A204.1 (cell line): ENCODE measurements at regions not wholly inside any gene's neighbourhood (a gene's known extent, or its start where the extent isn't known, plus 50 kb on each side); places are given as distances from the start of the nearest gene placed in this dataset.
"Not testable (repeated sequence)": the region's sequence is repeated elsewhere in the genome, so short reads cannot be mapped to it uniquely, and the experiment has no call there.

Source experiments
- FAIRE-seq: peaks from 2 replicates; lab custom pipeline; 2012; peaks lifted over from hg19 to GRCh38; lab: Jason Lieb, UNC

DNA sequence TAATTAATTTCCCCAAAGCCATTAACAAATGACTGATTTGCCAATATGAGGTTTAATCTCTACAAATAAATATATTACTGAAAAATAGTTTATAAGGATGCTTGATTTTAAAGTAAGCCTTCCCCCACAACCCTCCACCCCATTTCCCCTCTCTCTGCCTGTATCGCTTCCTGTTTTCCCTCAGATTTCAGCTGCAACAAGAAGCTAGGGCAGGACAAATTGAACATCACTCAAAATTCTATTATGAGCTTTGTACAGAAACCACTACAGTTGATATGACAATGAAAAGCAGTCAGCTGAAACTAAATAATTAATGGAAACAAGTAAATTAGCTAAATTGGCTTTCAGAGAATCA, 109.0 kb upstream of the SP4 start:
- no peak for FAIRE-seq

DNA sequence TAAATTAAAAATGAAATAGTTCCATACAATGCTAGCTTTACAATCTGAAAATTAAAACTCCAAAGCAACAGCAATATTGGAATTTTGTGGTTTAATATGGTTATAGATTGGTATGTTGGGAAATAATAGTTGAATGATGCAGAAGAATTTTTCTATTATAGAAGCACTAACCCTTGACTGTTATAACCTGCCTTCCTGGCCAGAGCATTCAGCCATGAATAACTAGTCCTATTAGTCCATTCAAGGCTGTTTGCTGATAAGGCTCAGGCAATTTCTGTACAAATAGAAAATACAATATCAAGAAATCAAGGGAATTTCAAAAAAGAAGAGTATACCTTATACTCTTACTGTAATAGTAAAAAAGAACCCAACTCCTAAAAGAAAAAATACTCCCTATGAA, 101.6 kb upstream of the SP4 start:
- FAIRE-seq = no peak

DNA sequence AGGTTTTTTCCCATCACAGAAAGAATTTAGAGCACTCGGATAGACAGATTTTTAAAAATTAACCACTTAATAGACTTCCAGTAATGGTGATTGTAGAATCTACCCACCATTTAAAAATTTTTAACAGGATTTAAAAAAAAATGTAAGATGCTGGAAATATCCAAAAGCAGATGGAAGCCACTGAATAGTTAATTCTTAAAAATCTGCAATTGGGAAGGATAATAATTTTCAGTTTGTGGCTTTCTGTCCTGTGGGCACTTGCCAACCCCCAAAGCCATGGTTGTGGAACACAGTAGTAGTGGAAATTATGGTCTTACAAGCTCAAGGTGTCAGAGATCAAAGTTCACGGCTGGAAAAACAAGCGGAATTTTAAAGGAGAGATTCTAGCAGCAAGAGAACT, 101.0 kb upstream of the SP4 start:
- no peak for FAIRE-seq

DNA sequence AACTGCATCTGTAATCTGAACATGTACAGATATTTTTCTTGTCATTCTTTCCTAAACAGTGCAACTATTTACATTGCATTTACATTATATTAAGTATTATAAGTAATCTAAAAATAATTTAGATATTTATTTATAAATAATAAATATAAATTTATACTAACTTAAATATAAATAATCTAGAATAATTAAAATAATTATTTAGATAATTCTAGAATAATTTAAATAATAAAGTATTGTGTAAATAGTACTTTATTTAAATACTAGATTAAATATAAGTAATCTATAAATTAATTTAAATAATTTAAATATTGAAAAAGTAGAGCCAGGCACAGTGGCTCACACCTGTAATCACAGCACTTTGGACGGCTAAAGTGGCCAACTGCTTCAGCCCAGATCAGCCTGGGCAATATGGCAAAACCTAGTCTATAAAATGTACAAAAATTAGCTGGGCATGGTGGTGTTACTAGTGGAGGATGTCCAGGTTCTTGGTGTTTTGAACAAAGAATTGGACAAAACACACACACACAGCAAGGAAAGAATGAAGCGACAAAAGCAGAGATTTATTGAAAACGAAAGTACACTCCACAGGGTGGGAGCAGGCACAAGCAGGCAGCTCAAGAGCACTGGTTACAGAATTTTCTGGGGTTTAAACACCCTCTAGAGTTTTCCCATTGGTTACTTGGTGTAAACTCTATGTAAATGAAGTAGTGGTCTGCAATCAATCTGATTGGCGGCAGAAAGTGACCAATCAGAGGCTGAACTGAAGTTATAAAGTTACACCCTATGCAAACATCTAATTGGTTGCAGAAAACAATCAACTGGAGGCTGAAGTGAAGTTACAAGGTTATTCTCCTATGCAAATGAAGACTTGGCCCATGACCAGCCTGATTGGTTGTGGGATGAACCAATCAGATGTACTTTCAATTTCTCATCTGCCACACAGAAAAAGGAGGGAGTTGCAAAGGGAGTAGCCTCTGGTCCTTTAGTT, 100.2 kb upstream of the SP4 start:
- peak; percentile 99 for FAIRE-seq

DNA sequence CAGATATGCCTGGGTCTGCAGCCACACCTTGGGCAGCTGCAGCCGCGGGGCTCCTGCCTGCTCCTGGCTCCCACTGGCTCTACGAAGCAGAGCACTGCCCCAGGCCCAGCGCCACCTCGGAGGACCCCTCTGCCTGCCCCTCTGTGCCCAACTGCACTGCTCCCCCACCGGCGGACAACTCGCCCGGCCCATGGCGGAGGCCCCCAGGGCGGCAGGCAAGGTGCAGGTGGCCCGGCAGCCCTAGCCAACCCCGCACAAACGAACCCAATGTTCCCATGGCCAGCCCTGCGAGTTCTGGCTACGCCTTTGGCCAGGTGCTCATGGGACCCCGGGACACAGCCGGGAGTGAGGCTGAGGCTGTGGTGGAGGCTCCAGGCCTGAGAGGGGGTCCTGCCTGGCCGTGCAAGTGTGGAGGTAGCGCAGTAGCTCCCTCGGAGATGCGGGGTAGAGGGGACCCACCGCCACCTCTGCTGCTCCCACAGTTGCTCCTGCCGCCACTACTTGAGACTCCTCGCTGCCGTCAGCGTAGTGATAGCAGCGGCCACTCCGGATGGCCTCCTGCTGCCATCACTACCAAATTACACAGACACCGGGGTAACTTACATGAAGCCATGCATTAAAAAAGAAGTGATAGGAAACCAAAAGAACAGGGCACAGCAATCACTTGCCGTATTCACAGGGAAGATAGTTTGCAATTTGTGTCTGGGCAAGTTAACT, 97.3 kb upstream of the SP4 start:
- FAIRE-seq = no peak

DNA sequence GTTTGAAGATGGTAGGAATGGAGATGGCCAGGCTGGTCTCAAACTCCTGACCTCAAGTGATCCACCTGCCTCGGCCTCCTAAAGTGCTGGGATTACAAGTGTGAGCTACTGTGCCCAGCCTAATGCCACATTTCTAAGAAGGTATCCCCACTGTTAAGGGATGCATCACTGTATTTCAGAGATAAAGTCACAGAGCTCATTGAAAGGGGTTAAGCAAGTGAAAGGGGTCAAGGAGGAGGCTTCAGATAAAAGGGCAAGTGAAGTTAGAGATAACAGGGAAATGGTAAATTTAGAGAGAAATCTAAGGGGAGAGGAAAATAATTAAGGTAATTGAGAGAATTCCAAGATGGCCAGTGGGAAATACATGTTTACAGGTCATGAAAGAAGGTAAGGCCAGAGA, 93.0 kb upstream of the SP4 start:
- no peak for FAIRE-seq

DNA sequence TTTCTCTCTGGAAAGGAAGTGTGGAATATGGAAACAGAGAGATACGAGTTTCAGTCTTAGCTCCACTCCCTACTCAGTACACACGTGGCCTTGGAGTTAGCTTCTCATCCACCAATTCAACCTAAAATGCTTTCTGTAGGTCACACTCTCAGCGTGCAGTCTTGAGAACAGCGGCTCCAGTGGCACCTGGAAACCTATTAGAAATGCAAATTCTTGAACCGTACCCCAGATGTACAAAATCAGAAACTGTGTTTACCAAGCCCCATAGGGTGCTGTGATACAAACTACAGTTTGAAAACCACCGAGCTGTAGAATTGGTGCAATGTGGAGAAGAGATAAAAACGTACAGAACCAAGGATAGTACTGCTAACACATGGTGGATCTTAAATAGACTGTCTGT, 91.1 kb upstream of the SP4 start:
- FAIRE-seq = no peak

DNA sequence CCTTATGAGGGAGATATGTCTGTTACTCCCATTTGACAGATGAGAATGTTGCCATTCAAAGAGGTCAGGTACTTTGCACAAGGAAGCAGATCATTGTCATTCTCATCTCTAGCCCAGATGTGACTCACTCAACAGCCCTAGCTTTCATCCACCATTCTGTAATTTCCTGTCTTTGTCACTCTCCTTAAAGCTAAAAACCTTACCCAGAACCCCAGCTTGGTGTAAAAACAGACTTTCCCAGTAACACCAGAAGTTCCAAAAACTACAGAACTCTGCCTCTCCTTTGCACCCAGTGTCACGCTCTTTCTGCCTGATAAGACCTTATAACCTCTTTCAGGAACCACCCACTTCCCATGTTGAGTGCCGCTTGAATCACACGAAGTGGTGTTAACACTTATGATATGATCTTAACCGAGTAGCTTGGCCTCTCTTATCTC, 89.1 kb upstream of the SP4 start:
- no peak for FAIRE-seq

DNA sequence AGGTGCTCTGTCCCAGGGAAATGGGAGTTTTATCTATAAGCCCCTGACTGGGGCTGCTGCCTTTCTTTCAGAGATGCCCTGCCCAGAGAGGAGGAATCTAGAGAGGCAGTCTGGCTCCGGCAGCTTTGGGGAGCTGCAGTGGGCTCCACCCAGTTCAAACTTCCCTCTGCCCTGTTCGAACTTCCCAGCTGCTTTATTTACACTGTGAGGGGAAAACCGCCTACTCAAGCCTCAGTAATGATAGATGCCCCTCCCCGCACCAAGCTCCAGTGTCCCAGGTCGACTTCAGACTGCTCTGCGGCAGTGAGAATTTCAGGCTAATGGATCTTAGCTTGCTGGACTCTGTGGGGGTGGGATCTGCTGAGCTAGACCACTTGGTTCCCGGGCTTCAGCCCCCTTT, 83.0 kb upstream of the SP4 start:
- FAIRE-seq = not testable (repeated sequence)

DNA sequence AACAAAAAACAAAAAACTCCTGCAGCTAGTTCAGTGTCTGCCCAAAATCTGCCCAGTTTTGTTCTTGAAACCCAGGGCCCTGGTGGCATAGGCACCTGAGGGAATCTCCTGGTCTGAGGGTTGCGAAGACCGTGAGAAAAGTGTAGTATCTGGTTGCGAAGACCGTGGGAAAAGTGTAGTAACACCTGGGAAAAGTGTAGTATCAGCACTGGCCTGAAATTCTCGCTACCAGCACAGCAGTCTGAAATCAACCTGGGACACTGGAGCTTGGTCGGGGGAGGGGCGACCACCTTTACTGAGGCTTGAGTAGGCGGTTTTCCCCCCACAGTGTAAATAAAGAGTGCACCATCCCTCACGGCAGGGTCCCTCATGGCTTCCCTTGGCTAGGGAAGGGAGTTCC, 82.5 kb upstream of the SP4 start:
- FAIRE-seq = no peak

DNA sequence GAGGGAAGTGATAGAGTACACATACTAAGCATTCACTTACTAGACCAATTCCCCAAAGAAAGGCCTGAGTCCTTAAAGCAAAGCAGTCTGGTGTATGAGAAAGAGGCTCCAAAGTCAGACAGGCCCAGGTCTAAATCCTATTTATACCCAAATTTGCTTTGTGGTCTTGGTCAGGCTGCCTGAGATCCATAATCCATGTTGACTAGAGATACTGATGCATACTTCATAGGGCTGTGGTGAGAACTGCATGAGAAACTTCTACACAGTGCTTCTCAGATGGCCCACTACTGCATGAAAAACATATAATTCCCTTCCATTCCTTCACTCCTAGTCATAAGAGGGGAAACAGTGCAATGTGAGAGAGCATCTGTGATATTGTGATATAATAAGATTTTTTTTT, 81.6 kb upstream of the SP4 start:
- no peak for FAIRE-seq

DNA sequence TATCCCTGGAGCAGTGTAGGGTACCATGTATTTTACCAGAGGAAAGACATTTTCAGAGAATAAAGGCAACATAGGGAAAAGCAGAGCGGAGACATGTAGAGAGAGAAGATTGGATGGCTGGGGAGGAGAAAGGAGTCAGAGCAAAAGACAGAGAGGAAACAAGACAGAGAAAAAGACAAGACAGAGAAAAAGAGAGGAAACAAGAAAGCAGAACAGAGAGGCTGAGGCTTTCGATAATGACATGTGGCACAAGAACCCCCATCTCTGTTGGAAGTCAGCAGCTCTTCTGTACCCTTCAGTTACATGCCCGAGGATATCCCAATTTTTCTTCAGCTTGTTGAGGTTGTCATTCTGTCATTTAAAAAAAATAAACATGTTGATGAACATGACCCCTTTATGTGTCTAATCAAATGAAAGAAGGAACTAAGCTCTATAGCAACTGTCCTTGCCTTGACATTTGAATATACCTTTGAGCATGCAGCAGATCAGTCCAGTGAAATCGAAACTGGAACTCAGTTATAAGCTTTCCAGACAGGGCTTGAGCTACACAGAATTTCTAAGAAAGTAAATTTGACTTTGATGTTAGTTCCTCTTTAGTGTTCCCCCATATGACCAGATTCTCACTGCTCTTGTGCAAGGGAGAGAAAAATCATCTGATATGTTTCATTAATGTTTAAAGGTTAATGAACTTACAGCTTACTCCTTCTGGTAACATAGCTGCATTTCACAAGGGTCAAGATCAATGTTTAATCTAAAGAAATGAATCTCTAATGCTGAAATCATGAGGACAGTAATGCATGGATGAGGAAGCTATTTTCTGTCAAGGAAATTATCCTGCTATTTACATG, 75.1 kb upstream of the SP4 start:
- no peak for FAIRE-seq

DNA sequence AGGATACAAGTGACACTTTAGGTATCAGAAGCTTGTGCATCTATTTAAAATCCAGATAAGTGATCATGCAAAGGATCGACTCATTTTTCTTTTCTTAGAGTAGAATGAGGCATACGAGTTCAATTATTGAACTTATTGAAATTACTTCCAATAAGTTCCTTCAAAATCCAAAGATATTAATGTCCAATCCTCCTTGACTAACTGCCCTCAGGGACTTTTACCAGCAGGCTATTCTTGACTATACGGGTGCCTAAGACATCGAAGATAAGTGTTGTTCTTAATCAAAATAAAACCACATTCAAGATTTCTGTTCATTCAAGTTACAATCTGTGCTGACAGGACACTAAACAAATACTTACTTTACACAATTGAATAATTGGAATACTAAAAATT, 74.5 kb upstream of the SP4 start:
- FAIRE-seq = no peak

DNA sequence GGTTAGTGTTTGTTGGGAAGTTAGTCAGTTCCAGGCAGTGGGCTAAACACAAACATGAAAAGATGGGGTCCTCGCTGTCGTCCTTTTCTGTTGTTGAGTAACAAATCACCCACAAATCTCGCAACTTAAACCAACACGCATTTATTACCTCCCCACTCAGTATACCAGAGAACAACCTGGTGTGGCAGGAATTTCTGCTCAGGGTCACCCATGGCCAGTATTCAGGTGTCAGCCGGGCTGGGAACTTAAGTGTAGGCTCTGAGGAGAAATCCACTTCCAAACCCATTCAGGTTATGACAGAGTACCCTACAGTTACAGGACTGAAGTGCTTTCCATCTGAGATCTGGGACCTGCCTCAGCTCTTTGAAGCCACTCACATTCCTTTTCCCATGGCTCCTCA, 73.6 kb upstream of the SP4 start:
- FAIRE-seq = no peak

DNA sequence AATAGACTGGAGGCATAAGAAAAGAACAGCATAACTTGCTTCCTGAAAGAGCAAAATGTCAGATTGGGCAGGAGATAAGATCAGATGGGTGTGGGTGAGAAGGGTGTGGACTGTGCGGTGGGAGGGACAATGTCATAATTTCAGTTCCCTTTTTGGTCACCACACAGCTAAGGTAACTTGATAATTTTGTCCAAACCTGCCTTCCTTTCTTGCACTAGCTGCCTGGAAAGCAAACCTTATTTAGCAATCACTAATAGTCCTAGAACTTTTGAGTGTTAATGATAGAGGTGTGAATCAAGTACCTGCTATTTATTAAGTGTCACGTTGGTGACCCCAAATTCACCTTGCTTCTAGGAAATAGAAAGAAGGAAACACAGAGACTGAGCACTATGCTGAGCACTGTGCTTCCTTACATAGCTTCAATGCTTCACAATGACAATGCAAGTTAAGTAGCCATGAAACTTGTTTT, 72.4 kb upstream of the SP4 start:
- no peak for FAIRE-seq

DNA sequence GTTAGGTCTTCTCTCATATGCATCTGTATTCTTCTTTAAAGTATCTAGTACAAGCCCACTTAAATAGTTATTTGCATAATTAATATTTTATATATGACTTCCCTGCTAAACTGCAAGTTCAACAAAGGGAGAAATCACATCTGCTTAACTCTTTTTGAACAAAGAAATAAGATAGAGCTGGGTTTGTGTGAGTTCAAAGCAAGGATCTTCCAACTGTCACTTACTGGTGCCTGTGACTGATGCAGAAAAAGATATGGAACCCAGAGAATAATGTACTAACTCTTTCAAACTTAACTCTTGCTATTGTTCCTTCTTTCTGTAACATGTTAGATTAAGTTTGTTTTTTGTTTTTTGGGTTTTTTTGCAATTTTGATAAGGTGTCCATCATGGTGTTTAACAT, 71.3 kb upstream of the SP4 start:
- no peak for FAIRE-seq

DNA sequence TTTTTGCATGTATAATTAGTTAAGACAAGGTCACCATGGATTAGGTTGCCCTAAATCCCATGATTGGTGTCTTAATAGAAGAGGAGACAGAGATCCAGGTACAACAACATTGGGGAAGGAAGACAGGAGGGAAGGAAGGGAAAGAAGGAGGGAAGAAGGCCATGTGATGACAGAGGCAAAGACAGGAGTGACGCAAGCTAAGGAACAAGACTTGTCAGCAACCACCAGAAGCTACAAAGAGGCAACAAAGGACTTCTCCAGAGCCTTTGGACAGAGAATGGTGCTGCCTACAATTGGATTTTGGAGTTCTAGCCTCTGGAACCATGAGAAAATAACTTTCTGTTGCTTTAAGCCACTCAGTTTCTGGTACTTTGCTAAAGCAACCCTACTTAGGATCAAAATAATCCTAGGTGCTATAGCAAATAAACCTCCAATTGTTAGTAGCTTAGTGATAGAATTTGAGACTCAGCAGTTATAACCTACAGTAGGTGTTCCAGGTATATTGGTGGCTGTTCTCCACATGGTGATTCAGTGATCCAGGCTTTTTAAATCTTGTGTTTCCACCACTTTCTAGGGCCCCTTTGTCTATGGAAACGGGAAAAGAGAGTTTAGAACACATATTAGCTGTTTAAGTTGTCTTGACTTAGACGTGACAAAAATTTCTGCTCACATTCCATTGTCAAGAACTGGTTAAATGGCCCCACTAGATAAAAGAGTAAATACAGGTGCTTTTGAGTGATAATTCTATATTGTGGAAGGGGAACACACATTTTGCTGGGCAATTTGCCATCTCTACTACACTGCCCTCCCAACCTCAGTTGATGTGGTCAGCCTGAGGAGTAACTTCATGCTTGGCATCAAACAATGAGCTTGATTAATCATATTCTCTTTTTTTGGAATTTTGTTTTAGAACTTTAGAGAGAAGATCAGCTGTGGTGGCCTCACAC, 70.5 kb upstream of the SP4 start:
- FAIRE-seq = no peak

DNA sequence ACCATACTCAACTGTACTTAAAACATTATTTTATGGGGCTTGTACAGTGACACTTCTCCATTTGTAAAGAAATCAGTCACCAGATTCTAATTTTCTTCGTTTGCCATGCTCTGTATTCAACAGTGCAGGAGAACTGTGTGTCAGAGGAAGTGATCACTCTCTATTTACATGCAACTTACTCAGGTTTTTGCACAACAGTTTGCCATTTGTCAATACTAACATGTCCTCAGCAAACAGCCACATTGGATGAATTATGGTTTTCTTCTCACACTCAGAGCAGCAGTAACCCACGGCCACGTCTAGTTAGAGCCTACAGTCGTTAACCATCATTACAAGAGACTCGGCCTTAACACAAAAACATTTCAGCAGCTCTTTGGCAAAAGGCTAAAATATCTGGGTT, 69.2 kb upstream of the SP4 start:
- FAIRE-seq = no peak

DNA sequence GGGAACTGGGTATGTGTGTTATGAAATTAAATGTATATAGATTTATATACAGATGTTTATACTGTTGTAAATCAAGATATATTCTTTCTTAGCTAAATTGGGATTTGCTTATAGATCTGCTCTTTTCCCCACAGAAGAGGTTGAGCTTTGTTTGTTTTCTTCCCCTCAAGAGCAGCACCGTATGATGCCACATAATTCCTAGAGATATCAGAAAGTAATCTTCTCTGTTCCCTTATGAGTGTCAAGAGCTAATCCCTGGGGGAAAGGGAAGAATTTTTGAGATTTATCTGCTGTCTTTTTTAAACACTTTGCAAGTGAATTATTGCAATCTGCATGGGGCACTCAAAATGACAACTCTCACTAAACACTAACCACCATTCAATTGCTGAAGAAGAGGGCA, 68.7 kb upstream of the SP4 start:
- FAIRE-seq = no peak

DNA sequence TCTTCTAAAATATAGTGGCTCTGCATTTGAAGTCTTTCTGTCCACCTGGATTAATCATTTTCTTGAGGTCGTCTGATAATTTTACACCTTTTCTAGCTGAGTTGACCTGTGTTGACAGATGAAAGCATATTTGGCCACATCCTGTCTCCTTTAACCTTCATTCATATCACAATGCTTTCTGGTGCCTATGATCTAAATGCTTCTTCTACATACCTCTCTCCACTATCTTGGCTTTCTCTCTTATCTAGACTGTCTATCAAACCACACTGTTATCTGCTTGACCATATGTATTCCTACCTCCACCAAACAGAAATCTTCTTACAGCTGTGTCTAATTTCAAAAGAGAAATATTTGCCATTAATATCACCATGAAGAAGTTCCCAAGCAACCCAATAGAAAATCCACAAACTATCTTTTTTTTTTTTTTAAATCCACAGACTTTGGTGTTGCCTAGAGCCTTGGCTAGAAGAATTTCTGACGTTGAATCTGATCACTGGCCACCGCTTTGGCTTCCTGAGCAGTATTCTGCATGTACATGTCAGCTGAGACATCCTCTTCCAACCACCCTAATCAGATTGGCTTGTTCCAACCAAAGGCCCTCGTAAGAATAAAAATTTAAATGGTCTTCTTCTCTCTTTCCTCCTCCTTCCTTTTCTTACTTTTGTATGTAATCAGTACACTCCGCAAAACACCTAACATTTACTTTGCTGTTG, 66.3 kb upstream of the SP4 start:
- no peak for FAIRE-seq

DNA sequence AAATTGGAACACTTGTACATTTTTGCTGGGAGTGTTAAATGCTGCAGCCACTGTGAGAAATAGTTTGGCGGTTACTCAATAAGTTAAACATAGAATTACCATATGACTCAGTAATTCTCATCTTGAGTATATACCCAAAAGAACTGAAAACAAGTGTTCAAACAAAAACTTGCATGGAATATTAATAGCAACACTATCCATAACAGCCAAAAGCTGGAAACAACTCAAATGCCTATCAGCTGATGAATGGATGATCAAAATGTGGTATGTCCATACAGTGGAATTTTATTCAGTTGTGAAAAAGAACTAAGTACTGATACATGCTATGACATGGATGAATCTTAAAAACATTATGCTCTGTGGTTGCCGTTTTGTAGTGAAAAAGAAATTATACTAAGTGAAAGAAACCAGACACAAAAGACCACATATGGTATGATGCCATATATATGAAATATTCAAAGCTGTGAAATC, 63.0 kb upstream of the SP4 start:
- FAIRE-seq = no peak
